ENCODE measurements at regions not wholly inside any gene's neighbourhood (a gene's known extent, or its start where the extent isn't known, plus 50 kb on each side); places are given as distances from the start of the nearest gene placed in this dataset.

DNA sequence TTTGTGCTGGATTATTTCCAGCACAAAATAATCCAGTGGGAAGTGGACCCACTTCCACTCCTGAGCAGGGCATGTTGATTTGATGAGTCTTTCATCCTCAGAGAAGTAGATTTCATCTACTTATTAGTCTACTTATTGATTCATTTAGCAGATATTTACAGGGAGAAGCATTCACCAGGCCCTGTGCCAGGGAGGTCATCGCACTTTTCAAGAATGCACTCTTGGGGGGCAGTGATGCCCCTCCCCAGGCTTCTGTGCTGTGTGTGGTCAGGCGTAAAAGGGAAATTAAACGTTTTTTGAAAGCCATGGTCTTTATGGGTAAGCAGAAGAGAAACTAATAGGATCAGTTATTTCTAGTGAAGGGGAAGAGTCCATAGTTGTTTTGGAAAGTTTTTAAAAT lies 610.7 kb upstream of the TMEM132C start:
- Histone ChIP-seq H3K36me3 (no peaks in the 10 kb centered on the region), H3K27ac (no peak overlapping the region), H3K27me3 (no peaks in the 10 kb centered on the region), H3K4me3 (no peak overlapping the region), H3K9me3 (no peaks in the 10 kb centered on the region), H3K4me1 (no peaks in the 10 kb centered on the region)
- 37 to 74% (median 69%) methylated on average over 3 of the region's 3 CpGs for WGBS, 5 donors
- no peak for DNase-seq
- intact Hi-C loops (cut with DNase I; ENCODE audit: low total_unique reads) = no loop called here
- TF ChIP-seq POLR2A (IDR thresholded peaks at IDR 0.05) = no peak
- TF ChIP-seq POLR2AphosphoS5 (IDR thresholded peaks at IDR 0.05) = no peak
- TF ChIP-seq CTCF (IDR thresholded peaks at IDR 0.05) = no peak
- no peak for TF ChIP-seq EP300 (IDR thresholded peaks at IDR 0.05)

GRCh38 chr12:127657036-127657435 lies 609.9 kb upstream of the TMEM132C start:
- TF ChIP-seq CTCF (IDR thresholded peaks at IDR 0.05) (no peak), POLR2AphosphoS5 (IDR thresholded peaks at IDR 0.05) (no peak), EP300 (IDR thresholded peaks at IDR 0.05) (no peak), POLR2A (IDR thresholded peaks at IDR 0.05) (no peak)
- Histone ChIP-seq H3K4me3 (no peak overlapping the region), H3K4me1 (no peaks in the 10 kb centered on the region), H3K9me3 (no peaks in the 10 kb centered on the region), H3K27me3 (no peaks in the 10 kb centered on the region), H3K27ac (no peak overlapping the region), H3K36me3 (no peaks in the 10 kb centered on the region)
- intact Hi-C loops (cut with DNase I; ENCODE audit: low total_unique reads) = no loop called here
- no peak for DNase-seq

DNA sequence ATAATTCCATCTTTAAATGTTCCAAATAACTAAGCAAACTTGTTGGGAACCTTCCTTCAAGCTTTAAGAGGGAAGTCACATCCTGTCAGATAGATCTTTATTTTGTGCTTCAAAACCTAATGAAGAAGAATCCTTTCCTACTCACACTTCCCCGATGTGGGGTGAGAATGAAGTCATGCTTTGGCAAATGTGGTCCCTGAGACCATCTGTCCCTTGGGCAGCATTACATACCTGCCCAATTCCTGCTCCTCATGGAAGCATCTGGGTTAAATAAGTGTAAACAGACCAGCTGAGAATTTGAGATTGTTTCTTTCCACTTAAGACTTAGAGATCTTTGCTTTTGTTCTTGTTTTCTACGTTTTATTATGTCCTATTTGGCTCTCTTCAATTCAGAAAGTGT lies 606.0 kb upstream of the TMEM132C start:
- intact Hi-C loops (cut with DNase I; ENCODE audit: low total_unique reads) = no loop called here
- 43 to 59% (median 51%) methylated on average over 2 of the region's 2 CpGs for WGBS, 5 donors
- H3K4me3 ChIP-seq = no peak overlapping the region

GRCh38 chr12:127663716-127664115 lies 603.3 kb upstream of the TMEM132C start:
- Histone ChIP-seq H3K4me3 (no peak overlapping the region), H3K27ac (no peak overlapping the region), H3K36me3 (no peaks in the 10 kb centered on the region), H3K27me3 (no peaks in the 10 kb centered on the region), H3K9me3 (no peaks in the 10 kb centered on the region), H3K4me1 (no peaks in the 10 kb centered on the region)
- TF ChIP-seq CTCF (IDR thresholded peaks at IDR 0.05) (no peak), POLR2A (IDR thresholded peaks at IDR 0.05) (no peak), POLR2AphosphoS5 (IDR thresholded peaks at IDR 0.05) (no peak), EP300 (IDR thresholded peaks at IDR 0.05) (no peak)
- no peak for DNase-seq
- WGBS, 5 donors = 72 to 83% (median 78%) methylated on average over 3 of the region's 3 CpGs
- intact Hi-C loops (cut with DNase I; ENCODE audit: low total_unique reads) = no loop called here

More for the DNA sequence above, 606.0 kb upstream of the TMEM132C start:
- no peak for TF ChIP-seq EP300 (IDR thresholded peaks at IDR 0.05)
- no peak for TF ChIP-seq POLR2AphosphoS5 (IDR thresholded peaks at IDR 0.05)
- no peak for TF ChIP-seq POLR2A (IDR thresholded peaks at IDR 0.05)
- TF ChIP-seq CTCF (IDR thresholded peaks at IDR 0.05) = no peak
- Histone ChIP-seq H3K27ac (no peak overlapping the region), H3K36me3 (no peaks in the 10 kb centered on the region), H3K27me3 (no peaks in the 10 kb centered on the region), H3K9me3 (no peaks in the 10 kb centered on the region), H3K4me1 (no peaks in the 10 kb centered on the region)
- DNase-seq = no peak

Measured in stomach (tissue), 8 donors.